GM19328 (cell line): ENCODE measurements at regions not wholly inside any gene's neighbourhood (a gene's known extent, or its start where the extent isn't known, plus 50 kb on each side); places are given as distances from the start of the nearest gene placed in this dataset.

Experiments used
- ATAC-seq: cut with Tn5 transposase; IDR thresholded peaks from one replicate; pipeline ENCODE4 v1.9.1; 2021; ENCODE audit warnings: mild to moderate bottlenecking, moderate library complexity; ENCODE audit not compliant: unreplicated experiment

GRCh38 chr9:119047513-119048307 is 321.5 kb downstream of the BRINP1 start:
- ATAC-seq: no peak

- ATAC-seq: no peak
Measured at GRCh38 chr9:119050281-119050680, 319.0 kb downstream of the BRINP1 start.

GRCh38 chr9:119052339-119053030 is 316.8 kb downstream of the BRINP1 start:
- no peak for ATAC-seq

DNA sequence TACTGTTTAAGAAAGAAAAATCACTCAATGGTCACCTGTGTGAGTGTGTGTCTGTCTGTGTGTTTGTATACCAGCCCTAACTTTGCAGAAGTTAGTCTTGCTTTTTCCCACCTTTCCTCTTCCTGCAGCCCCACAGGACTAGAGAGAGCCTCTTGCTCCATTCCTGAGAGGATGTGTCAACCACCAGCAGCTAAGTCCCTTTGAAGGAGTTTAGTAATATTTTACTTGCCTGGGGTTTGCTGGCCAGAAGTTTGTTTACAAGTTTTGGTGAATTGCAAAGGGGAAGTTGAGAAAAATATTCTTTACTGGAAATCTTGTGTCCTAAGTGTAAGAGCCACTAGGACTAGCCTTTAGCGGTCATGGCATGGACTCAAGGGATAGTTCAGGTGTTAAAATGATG is 316.2 kb downstream of the BRINP1 start:
- no peak for ATAC-seq

GRCh38 chr9:119060629-119061385 is 308.4 kb downstream of the BRINP1 start:
- ATAC-seq: no peak

GRCh38 chr9:119071636-119072035 is 297.6 kb downstream of the BRINP1 start:
- ATAC-seq: no peak

DNA sequence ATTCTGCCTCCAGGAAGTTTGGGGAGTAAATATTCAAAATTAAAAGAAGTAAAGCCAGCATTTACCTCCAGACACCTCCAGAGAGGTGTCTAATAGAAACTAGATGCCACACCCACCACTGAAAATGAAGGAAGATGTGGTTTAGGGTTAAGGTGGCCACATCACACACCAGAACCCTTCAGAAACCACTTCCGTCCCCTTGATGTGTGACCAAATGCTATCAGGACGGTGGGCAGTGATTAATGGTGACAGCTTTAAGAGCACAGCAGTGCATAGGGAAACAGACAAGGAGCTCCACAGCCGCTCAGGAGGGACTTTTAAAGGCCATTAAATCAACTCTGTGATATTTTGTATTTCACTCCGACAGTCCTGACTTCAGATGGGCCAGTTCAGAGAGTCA is 295.2 kb downstream of the BRINP1 start:
- ATAC-seq: no peak

- ATAC-seq: no peak
Measured at GRCh38 chr9:119078015-119078414, 291.2 kb downstream of the BRINP1 start.

DNA sequence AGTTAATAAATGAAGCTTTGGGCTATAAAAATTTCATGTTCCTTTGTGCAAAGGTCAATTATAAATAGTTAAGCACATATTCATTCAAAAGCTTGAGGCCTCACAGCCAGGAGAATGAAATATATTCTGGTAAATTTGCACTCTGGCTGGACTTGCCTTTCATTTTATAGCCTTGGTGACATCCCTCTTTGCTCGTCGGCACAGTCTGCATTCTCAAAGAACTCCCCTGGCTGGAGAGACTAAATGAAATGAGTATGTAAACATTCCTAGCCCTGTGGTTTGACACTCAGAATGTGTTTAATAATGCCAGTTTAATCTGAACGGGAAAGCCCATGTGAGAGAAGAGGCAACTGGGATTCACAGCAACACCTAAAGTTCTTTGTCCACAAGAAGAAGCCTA is 285.6 kb downstream of the BRINP1 start:
- ATAC-seq: no peak

DNA sequence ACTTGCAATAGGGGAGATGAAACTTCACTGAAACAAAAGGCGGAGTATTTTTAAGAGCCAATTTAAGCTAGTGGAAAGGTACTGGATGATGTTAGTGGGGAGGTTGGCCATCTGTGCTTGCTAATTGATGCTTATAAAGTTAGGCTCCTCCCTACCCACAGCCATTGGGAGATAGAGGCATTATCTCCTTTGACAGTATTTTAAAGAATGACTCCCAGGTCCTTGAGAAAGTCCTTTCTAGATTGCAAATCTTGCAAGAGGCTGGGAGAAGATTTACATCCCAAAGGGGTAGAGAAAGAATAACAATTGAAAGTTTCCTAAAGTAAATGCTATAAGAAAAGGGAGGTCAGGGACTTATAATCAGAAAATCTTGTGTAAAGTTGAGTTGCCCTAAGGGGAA is 282.6 kb downstream of the BRINP1 start:
- ATAC-seq: no peak

- no peak for ATAC-seq
Measured at GRCh38 chr9:119088002-119088547, 281.2 kb downstream of the BRINP1 start.

DNA sequence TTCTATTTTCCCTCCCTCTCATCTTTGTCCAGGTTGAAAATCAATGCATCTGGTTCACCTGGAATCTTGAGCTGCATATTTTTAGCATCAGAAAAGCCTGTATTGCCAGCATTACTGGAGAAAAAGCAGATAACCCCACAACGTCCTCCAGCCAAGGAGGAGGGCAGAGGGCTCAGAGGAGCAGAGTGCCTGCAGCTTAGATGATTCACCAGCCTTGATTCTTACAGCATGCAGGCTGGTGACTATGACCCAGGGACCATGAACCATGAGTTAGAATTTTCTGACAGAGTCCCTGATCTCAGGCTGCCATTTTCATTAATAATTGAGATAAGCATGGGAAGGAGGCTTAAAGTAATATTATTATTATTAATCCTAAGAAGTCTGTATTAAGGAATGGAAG is 278.2 kb downstream of the BRINP1 start:
- no peak for ATAC-seq

DNA sequence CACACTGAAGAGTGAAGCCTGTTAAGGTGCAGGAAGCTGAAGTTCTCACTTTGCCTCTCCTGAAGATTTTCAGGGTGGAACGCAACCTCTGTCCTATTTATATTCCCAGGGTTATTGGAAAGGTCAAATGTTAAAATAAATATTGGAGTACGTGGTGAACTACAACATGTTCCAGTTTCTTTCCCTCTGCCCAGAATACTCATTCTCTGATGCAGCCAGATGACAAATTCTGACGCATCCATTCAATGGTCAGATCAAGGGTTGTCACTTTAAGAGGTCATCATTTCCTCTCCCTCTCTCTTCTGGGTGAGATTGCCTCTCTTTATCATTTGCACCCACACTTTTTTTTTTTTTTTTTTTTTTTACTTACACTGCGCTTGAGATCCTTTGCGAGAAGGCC is 277.1 kb downstream of the BRINP1 start:
- ATAC-seq: no peak

GRCh38 chr9:119094086-119094485 is 275.1 kb downstream of the BRINP1 start:
- no peak for ATAC-seq

- no peak for ATAC-seq
Measured at GRCh38 chr9:119095072-119095471, 274.2 kb downstream of the BRINP1 start.

DNA sequence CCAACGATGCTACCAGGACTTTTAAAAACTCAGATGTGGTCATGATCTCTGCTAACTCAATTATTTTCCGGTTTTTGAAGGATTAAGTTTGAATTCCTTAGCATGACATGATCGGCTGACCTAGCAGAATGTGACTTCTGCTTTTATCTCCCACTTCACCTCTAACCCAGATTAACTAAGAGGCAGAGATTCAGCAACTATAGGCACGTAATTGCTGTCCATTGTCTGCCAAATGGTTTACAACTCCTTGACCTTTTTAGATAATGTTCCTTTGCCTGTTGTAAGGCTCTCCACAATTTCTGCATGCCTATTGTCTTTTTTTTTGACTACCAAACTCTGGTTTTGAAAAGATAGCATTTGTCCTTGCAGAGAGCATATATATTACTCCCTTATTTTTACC is 268.2 kb downstream of the BRINP1 start:
- ATAC-seq: no peak

DNA sequence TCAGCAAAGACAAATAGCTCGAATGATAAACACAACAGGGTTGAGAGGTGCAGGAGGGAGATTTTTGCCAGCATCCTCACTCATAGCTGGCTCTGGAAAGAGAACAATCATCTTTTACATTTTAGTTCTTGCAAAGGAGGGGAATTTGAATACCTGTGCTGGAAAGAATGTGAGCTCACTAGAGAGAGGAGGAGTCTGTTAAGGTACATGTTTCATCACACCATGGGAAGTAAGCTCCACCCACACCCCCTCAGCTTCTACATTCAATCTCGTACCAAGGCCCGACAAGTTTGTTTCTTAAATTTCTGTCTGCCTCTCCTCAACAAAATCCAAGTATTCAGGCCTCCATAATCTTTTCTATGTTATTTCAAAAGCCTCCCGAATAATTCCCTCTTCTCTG is 254.6 kb downstream of the BRINP1 start:
- ATAC-seq: no peak
